ENCODE measurements at regions not wholly inside any gene's neighbourhood (a gene's known extent, or its start where the extent isn't known, plus 50 kb on each side); places are given as distances from the start of the nearest gene placed in this dataset.

DNA sequence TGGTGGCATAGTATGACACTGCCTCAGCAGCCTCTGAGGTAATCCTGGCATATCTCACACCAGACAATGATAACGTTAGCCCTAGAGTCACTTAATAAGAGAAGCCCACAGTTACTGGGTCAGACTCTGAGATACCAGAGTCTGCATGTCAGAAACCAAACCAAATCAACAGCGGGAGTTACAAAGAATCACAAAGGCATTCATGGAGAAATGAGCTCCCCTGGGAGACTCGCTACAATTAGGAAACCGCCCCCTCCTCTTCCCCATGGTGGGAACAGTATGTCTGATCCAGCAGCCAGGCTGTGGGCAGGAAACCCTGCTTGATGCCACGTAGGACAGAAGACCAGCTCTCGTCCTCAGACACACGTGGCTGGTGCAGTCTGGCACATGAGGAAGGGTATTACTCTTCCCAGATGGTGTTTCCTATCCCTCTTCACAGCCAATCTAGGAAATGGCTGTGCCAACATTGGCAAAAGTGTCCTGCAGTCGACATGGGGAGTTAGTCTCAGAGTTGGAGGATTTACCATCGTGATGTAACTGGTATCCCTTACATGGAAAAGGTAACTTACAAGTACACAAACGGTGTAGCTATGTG is 485.4 kb downstream of the ZNF608 start:
- Mint-ChIP-seq H3K9me3 (ENCODE audit: insufficient read depth) (peaks cover under 1% of the 10 kb centered on the region), H3K4me1 (no peaks in the 10 kb centered on the region), H3K27ac (no peak overlapping the region), H3K27me3 (no peaks in the 10 kb centered on the region), H3K4me3 (no peak overlapping the region)
- Histone ChIP-seq H4K20me1 (ENCODE audit: control insufficient read depth, insufficient read depth, low read length, poor library complexity, severe bottlenecking) (no peaks in the 10 kb centered on the region), H3K4me3 (ENCODE audit: control extremely low read depth in 1 of 5, extremely low read depth in 1 of 5, insufficient read depth in 1 of 5, low read depth in 2 of 5, low read length in 4 of 5) (no peak overlapping the region), H2AFZ (ENCODE audit: insufficient read depth, low read depth, low read length, poor library complexity, severe bottlenecking) (no peak overlapping the region), H3K9me3 (ENCODE audit: control extremely low read depth in 1 of 3, control insufficient read depth in 2 of 3, insufficient read depth in 1 of 3, low read length in 2 of 3) (peaks cover 0 to 6% (median 0%) of the 10 kb centered on the region in 3 donors), H3K36me3 (replicated peaks in 1 of 2; ENCODE audit: control extremely low read depth in 1 of 2, control insufficient read depth in 1 of 2, extremely low read depth in 1 of 2, insufficient read depth in 2 of 2, low read length in 1 of 2) (no peaks in the 10 kb centered on the region), H3K27ac (ENCODE audit: low read length in 2 of 2) (no peak overlapping the region), H3K27me3 (replicated peaks in 1 of 4; ENCODE audit: control extremely low read depth in 1 of 4, control insufficient read depth in 3 of 4, insufficient read depth in 4 of 4, low read length in 3 of 4) (no peaks in the 10 kb centered on the region), H3K79me2 (ENCODE audit: control insufficient read depth, insufficient read depth, low read length) (no peaks in the 10 kb centered on the region), H3K4me2 (replicated peaks; ENCODE audit: low read depth, low read length, poor library complexity, severe bottlenecking) (no peak overlapping the region), H3K9ac (ENCODE audit: low read length) (no peak overlapping the region), H3K4me1 (ENCODE audit: control insufficient read depth in 2 of 2, insufficient read depth in 2 of 2, low read length in 2 of 2) (no peaks in the 10 kb centered on the region)
- WGBS (ENCODE audit: insufficient coverage): 94% methylated on average over 10 of the region's 10 CpGs
- DNase-seq: no peak
- CTCF ChIA-PET: no interaction called here
- no peak for ATAC-seq (ENCODE audit: low read depth)
- intact Hi-C loops (cut with micrococcal nuclease): no loop called here
- POLR2A ChIA-PET: no interaction called here
- TF ChIP-seq, protein P1, sequence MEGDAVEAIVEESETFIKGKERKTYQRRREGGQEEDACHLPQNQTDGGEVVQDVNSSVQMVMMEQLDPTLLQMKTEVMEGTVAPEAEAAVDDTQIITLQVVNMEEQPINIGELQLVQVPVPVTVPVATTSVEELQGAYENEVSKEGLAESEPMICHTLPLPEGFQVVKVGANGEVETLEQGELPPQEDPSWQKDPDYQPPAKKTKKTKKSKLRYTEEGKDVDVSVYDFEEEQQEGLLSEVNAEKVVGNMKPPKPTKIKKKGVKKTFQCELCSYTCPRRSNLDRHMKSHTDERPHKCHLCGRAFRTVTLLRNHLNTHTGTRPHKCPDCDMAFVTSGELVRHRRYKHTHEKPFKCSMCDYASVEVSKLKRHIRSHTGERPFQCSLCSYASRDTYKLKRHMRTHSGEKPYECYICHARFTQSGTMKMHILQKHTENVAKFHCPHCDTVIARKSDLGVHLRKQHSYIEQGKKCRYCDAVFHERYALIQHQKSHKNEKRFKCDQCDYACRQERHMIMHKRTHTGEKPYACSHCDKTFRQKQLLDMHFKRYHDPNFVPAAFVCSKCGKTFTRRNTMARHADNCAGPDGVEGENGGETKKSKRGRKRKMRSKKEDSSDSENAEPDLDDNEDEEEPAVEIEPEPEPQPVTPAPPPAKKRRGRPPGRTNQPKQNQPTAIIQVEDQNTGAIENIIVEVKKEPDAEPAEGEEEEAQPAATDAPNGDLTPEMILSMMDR (IDR thresholded peaks at IDR 0.05): no peak
- no peak for TF ChIP-seq EZH2 (IDR thresholded peaks at IDR 0.05; ENCODE audit: borderline replicate concordance, insufficient read depth, low read depth, low read length, poor library complexity, severe bottlenecking)

DNA sequence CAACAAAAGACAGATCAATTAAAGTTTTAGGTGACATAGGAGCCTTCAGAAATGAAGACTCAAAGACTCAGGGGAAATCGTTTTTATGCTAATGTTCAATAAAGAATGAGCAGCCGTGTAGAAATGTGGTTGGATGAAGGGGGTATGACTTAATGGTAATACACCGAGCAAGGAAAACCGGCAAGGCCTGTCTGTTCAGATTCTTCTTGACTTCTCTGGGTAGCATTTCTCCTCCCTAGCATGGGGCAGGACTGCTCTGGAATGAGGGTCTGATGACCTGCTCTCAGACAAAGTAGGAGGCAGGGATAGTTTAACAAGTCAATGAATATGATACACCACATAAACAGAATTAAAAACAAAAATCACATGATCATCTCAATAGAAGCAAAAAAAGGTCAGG is 487.4 kb downstream of the ZNF608 start:
- no peak overlapping the region for H3K4me3 Mint-ChIP-seq
- ChIA-PET POLR2A (no interaction called here), CTCF (no interaction called here)
- Histone ChIP-seq H3K9me3 (ENCODE audit: control extremely low read depth in 1 of 3, control insufficient read depth in 2 of 3, insufficient read depth in 1 of 3, low read length in 2 of 3) (peaks cover 0 to 6% (median 3%) of the 10 kb centered on the region in 3 donors), H3K79me2 (ENCODE audit: control insufficient read depth, insufficient read depth, low read length) (no peaks in the 10 kb centered on the region), H3K4me3 (ENCODE audit: control extremely low read depth in 1 of 5, extremely low read depth in 1 of 5, insufficient read depth in 1 of 5, low read depth in 2 of 5, low read length in 4 of 5) (no peak overlapping the region), H3K36me3 (replicated peaks in 1 of 2; ENCODE audit: control extremely low read depth in 1 of 2, control insufficient read depth in 1 of 2, extremely low read depth in 1 of 2, insufficient read depth in 2 of 2, low read length in 1 of 2) (no peaks in the 10 kb centered on the region), H3K27ac (ENCODE audit: low read length in 2 of 2) (no peak overlapping the region), H2AFZ (ENCODE audit: insufficient read depth, low read depth, low read length, poor library complexity, severe bottlenecking) (no peak overlapping the region), H4K20me1 (ENCODE audit: control insufficient read depth, insufficient read depth, low read length, poor library complexity, severe bottlenecking) (no peaks in the 10 kb centered on the region), H3K9ac (ENCODE audit: low read length) (no peak overlapping the region), H3K4me1 (ENCODE audit: control insufficient read depth in 2 of 2, insufficient read depth in 2 of 2, low read length in 2 of 2) (no peaks in the 10 kb centered on the region), H3K27me3 (replicated peaks in 1 of 4; ENCODE audit: control extremely low read depth in 1 of 4, control insufficient read depth in 3 of 4, insufficient read depth in 4 of 4, low read length in 3 of 4) (no peaks in the 10 kb centered on the region), H3K4me2 (replicated peaks; ENCODE audit: low read depth, low read length, poor library complexity, severe bottlenecking) (no peak overlapping the region)
- peaks cover 10% of the 10 kb centered on the region for H3K9me3 Mint-ChIP-seq (ENCODE audit: insufficient read depth)
- TF ChIP-seq EZH2 (IDR thresholded peaks at IDR 0.05; ENCODE audit: borderline replicate concordance, insufficient read depth, low read depth, low read length, poor library complexity, severe bottlenecking): no peak
- TF ChIP-seq, protein P1 (IDR thresholded peaks at IDR 0.05): no peak
- ATAC-seq (ENCODE audit: low read depth) (no peak), DNase-seq (no peak)
- no peaks in the 10 kb centered on the region for H3K27me3 Mint-ChIP-seq
- 100% methylated on average over 2 of the region's 4 CpGs for WGBS (ENCODE audit: insufficient coverage)
- no peaks in the 10 kb centered on the region for H3K4me1 Mint-ChIP-seq
- intact Hi-C loops (cut with micrococcal nuclease): no loop called here
- H3K27ac Mint-ChIP-seq: no peak overlapping the region
